ENCODE measurements at regions not wholly inside any gene's neighbourhood (a gene's known extent, or its start where the extent isn't known, plus 50 kb on each side); places are given as distances from the start of the nearest gene placed in this dataset.

DNA sequence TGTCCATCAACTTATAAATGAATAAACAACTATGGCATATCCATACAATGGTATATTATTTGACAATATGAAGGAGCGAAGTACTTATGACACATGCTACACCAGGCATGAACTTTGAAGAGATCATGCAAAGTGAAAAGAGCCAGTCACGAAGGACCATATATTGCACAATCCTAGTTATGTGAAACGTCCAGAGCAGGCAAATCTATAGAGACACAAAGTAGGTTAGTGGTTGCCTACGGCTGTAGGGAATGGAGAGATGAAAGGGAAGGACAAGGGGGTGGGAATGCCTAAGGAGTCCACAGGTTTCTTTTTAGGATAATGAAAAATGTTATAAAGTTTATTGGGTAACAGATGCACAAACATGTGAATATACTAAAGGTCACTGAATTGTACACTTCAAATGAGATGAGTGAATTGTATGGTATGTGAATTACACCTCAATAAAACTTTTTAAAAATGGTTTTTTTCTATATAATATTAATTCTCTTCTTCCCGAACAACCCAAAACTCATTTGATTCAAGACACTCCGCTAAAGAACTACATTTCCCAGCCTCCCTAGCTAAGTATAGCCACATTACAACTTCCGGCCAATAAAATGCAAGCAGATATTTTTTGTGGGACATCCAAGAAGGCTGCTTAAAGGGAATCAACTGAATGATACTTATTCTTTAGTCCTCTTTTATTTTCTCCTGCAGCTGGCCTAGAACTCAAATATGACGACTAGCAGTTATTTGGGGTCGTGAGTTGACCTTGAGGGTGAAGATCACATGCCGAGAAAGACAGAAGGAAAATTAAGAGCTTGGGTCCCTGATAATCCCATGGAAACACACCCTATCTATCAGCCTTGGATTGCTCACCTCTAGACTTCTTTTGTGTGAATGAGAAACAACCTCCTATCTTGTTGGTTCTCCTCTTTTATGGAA lies 187.2 kb downstream of the TTC8 start:
- Histone ChIP-seq H4K20me1 (ENCODE audit: insufficient read depth) (no peaks in the 10 kb centered on the region), H3K9me2 (ENCODE audit: insufficient read depth, low read length) (no peaks in the 10 kb centered on the region), H3K9me3 (ENCODE audit: low read length) (no peaks in the 10 kb centered on the region), H3K27me3 (ENCODE audit: insufficient read depth, low read depth, low read length) (no peaks in the 10 kb centered on the region), H3K36me3 (ENCODE audit: insufficient read depth, low read length) (no peaks in the 10 kb centered on the region), H3K27ac (ENCODE audit: low read length) (no peak overlapping the region), H3K4me3 (ENCODE audit: low read length) (no peak overlapping the region), H3K9ac (ENCODE audit: low read length) (no peak overlapping the region), H3F3A (ENCODE audit: insufficient read depth, low read length, poor library complexity, severe bottlenecking) (no peaks in the 10 kb centered on the region), H3K79me2 (replicated peaks; ENCODE audit: insufficient read depth, low read length) (no peaks in the 10 kb centered on the region), H3K4me2 (ENCODE audit: low read length) (no peak overlapping the region), H2AFZ (ENCODE audit: low read depth, low read length) (no peak overlapping the region)
- TF ChIP-seq, protein P1, sequence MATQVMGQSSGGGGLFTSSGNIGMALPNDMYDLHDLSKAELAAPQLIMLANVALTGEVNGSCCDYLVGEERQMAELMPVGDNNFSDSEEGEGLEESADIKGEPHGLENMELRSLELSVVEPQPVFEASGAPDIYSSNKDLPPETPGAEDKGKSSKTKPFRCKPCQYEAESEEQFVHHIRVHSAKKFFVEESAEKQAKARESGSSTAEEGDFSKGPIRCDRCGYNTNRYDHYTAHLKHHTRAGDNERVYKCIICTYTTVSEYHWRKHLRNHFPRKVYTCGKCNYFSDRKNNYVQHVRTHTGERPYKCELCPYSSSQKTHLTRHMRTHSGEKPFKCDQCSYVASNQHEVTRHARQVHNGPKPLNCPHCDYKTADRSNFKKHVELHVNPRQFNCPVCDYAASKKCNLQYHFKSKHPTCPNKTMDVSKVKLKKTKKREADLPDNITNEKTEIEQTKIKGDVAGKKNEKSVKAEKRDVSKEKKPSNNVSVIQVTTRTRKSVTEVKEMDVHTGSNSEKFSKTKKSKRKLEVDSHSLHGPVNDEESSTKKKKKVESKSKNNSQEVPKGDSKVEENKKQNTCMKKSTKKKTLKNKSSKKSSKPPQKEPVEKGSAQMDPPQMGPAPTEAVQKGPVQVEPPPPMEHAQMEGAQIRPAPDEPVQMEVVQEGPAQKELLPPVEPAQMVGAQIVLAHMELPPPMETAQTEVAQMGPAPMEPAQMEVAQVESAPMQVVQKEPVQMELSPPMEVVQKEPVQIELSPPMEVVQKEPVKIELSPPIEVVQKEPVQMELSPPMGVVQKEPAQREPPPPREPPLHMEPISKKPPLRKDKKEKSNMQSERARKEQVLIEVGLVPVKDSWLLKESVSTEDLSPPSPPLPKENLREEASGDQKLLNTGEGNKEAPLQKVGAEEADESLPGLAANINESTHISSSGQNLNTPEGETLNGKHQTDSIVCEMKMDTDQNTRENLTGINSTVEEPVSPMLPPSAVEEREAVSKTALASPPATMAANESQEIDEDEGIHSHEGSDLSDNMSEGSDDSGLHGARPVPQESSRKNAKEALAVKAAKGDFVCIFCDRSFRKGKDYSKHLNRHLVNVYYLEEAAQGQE (IDR thresholded peaks at IDR 0.05; ENCODE audit: borderline replicate concordance): no peak
- TF ChIP-seq POLR2AphosphoS5 (IDR thresholded peaks at IDR 0.05) (no peak), EP300 (conservative IDR thresholded peaks at IDR 0.05; ENCODE audit: poor library complexity, severe bottlenecking) (no peak), MXI1 (conservative IDR thresholded peaks at IDR 0.05; ENCODE audit: poor library complexity, severe bottlenecking) (no peak), SMC3 (conservative IDR thresholded peaks at IDR 0.05; ENCODE audit: poor library complexity) (no peak), TAF1 (IDR thresholded peaks at IDR 0.05; ENCODE audit: low read depth) (no peak), EZH2 (IDR thresholded peaks at IDR 0.05; ENCODE audit: borderline replicate concordance, insufficient read depth, low read length, poor library complexity, severe bottlenecking) (no peak)
- TF ChIP-seq, protein P2, sequence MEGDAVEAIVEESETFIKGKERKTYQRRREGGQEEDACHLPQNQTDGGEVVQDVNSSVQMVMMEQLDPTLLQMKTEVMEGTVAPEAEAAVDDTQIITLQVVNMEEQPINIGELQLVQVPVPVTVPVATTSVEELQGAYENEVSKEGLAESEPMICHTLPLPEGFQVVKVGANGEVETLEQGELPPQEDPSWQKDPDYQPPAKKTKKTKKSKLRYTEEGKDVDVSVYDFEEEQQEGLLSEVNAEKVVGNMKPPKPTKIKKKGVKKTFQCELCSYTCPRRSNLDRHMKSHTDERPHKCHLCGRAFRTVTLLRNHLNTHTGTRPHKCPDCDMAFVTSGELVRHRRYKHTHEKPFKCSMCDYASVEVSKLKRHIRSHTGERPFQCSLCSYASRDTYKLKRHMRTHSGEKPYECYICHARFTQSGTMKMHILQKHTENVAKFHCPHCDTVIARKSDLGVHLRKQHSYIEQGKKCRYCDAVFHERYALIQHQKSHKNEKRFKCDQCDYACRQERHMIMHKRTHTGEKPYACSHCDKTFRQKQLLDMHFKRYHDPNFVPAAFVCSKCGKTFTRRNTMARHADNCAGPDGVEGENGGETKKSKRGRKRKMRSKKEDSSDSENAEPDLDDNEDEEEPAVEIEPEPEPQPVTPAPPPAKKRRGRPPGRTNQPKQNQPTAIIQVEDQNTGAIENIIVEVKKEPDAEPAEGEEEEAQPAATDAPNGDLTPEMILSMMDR (IDR thresholded peaks at IDR 0.05; ENCODE audit: poor library complexity, severe bottlenecking): no peak

DNA sequence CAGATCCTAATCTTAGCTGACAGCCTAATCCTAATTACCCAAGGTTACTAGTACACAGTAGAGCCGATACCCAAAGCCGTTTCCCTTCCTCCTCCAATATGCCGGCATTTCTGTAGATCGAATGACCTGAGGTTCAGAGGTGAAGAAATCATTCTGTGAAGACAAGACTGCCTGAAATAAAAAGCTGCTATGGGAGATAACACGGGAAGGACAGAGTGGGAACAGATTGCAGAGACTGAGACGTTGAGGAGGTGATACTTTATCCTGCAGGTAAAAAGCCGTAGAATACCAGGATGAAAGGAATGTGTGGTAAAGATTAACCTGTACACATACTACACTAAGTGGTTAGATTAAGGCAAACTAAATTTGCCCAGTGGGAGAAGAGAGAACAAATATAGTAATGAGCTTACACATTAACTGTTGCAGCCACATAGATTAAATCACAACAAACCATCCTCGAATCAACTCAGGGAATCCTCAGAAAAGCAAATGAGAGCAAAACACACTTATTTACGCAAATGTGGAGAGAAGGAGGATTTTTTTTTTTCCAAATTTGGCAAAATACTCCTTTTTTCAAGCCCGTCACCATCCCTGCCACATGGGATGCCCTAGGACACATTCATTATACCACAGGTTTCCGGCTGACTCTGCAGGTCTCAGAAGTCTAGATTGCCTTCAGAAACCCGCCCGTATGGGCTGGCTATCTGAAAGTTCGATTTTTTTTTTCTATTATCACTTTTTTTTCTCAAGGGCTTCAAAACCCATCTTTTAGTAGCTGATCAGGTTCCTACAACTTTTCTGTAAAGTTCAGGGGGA lies 188.0 kb downstream of the TTC8 start:
- H3K9ac ChIP-seq (ENCODE audit: low read length): no peak overlapping the region
- no peaks in the 10 kb centered on the region for H3K9me2 ChIP-seq (ENCODE audit: insufficient read depth, low read length)
- TF ChIP-seq EP300 (conservative IDR thresholded peaks at IDR 0.05; ENCODE audit: poor library complexity, severe bottlenecking): no peak
- no peak for TF ChIP-seq POLR2AphosphoS5 (IDR thresholded peaks at IDR 0.05)
- TF ChIP-seq MXI1 (conservative IDR thresholded peaks at IDR 0.05; ENCODE audit: poor library complexity, severe bottlenecking): no peak
- no peak for TF ChIP-seq RAD21 (conservative IDR thresholded peaks at IDR 0.05)
- TF ChIP-seq SMC3 (conservative IDR thresholded peaks at IDR 0.05; ENCODE audit: poor library complexity): no peak
- no peak for TF ChIP-seq TAF1 (IDR thresholded peaks at IDR 0.05; ENCODE audit: low read depth)
- TF ChIP-seq, protein P2 (IDR thresholded peaks at IDR 0.05; ENCODE audit: poor library complexity, severe bottlenecking): no peak
- TF ChIP-seq EZH2 (IDR thresholded peaks at IDR 0.05; ENCODE audit: borderline replicate concordance, insufficient read depth, low read length, poor library complexity, severe bottlenecking): no peak
- TF ChIP-seq, protein P1 (IDR thresholded peaks at IDR 0.05; ENCODE audit: borderline replicate concordance): no peak
- no peaks in the 10 kb centered on the region for H4K20me1 ChIP-seq (ENCODE audit: insufficient read depth)
- no peak overlapping the region for H3K4me2 ChIP-seq (ENCODE audit: low read length)
- H3K9me3 ChIP-seq (ENCODE audit: low read length): no peaks in the 10 kb centered on the region
- H3K4me3 ChIP-seq (ENCODE audit: low read length): no peak overlapping the region
- no peaks in the 10 kb centered on the region for H3K79me2 ChIP-seq (replicated peaks; ENCODE audit: insufficient read depth, low read length)
- no peak overlapping the region for H2AFZ ChIP-seq (ENCODE audit: low read depth, low read length)
- no peaks in the 10 kb centered on the region for H3F3A ChIP-seq (ENCODE audit: insufficient read depth, low read length, poor library complexity, severe bottlenecking)
- no peak overlapping the region for H3K27ac ChIP-seq (ENCODE audit: low read length)
- no peaks in the 10 kb centered on the region for H3K27me3 ChIP-seq (ENCODE audit: insufficient read depth, low read depth, low read length)
- H3K36me3 ChIP-seq (ENCODE audit: insufficient read depth, low read length): no peaks in the 10 kb centered on the region

All from neural cell (in vitro differentiated cells).